HepG2 (cell line): ENCODE measurements at regions not wholly inside any gene's neighbourhood (a gene's known extent, or its start where the extent isn't known, plus 50 kb on each side); places are given as distances from the start of the nearest gene placed in this dataset.

Experiments
- CEBPB ChIP-seq: IDR thresholded peaks from 2 replicates; pipeline ENCODE4 v1.6.1; 2011; ENCODE audit warnings: low read depth, low read length, improper control_type of control experiment, borderline replicate concordance
- CHD2 ChIP-seq: IDR thresholded peaks from 2 replicates; pipeline ENCODE4 v1.6.1; 2011; ENCODE audit warnings: low read depth, low read length, improper control_type of control experiment
- HDAC1 ChIP-seq: sonication (generic); formaldehyde crosslinking; IDR thresholded peaks from 2 replicates; pipeline ENCODE4 v1.5.1; 2020; ENCODE audit warnings: mild to moderate bottlenecking, missing genetic modification reagents
- KAT8 ChIP-seq: IDR thresholded peaks from 2 replicates; pipeline ENCODE4 v1.6.1; 2016; ENCODE audit warnings: missing genetic modification reagents, missing compliant biosample characterization
- POLR2A ChIP-seq, 2 experiments: IDR thresholded peaks; 2 replicates each; pipeline ENCODE4 v1.6.1; 2011; ENCODE audit warnings: low read depth in 2 of 2, low read length in 2 of 2, mild to moderate bottlenecking in 1 of 2, moderate library complexity in 1 of 2; ENCODE audit not compliant: insufficient read depth in 1 of 2
- RFX5 ChIP-seq: IDR thresholded peaks from 2 replicates; pipeline ENCODE4 v1.6.1; 2011; ENCODE audit warnings: low read depth, low read length, improper control_type of control experiment
- TCF12 ChIP-seq, 2 experiments: fragments of 450-650 bp in 1 of 2; sonication (generic) in 1 of 2; formaldehyde crosslinking in 1 of 2; IDR thresholded peaks; 2 replicates each; pipeline versions ENCODE4 v1.6.1 to v1.8.0; 2017 to 2022; ENCODE audit warnings: antibody characterized with exemption in 1 of 2, mild to moderate bottlenecking in 1 of 2, missing genetic modification reagents in 1 of 2, moderate library complexity in 1 of 2
- ZNF232 ChIP-seq: sonication (generic); formaldehyde crosslinking; IDR thresholded peaks from 2 replicates; pipeline ENCODE4 v1.4.0; 2020; ENCODE audit warnings: missing genetic modification reagents, borderline replicate concordance
- ZNF766 ChIP-seq: sonication (generic); formaldehyde crosslinking; IDR thresholded peaks from 2 replicates; pipeline ENCODE4 v1.5.0; 2020; ENCODE audit warnings: missing genetic modification reagents, borderline replicate concordance
- ZSCAN5A ChIP-seq: sonication (generic); formaldehyde crosslinking; IDR thresholded peaks from 2 replicates; pipeline ENCODE4 v1.8.0; 2022; ENCODE audit warnings: mild to moderate bottlenecking, missing genetic modification reagents, borderline replicate concordance
- TF ChIP-seq, protein P1 (sequence below): sonication (generic); formaldehyde crosslinking; IDR thresholded peaks from 2 replicates; pipeline ENCODE4 v1.5.0; 2020; ENCODE audit warnings: mild to moderate bottlenecking, missing genetic modification reagents, moderate library complexity

DNA sequence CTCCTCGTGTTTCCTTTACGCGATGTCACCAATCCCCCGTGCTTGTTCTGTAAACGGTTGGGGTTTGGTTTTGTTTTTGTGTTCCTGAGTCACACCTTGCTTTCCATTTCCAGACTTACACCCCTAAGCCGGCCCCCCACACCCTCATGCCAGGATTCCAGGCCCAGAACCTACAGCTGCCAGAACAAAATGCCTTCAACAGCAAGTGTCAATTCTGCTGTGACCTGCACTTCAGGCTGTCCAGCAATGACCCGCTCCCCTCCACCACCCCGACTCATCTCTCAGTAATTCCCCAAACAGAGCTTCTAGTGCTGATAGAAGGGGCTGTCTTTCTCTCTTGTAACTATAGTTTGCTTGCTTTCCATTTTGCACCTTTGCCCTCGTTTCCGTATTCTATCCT lies 722.1 kb upstream of the CELF2 start:
- no peak for TF ChIP-seq ZSCAN5A
- TF ChIP-seq TCF12 (IDR thresholded peaks at IDR 0.05): no peak
- TF ChIP-seq TCF12 (CRISPR knock-in tag; IDR thresholded peaks at IDR 0.05): no peak
- no peak for TF ChIP-seq KAT8
- no peak for TF ChIP-seq ZNF232
- TF ChIP-seq CHD2: no peak
- no peak for TF ChIP-seq ZNF766 (CRISPR knock-in tag)
- TF ChIP-seq CEBPB: no peak
- TF ChIP-seq, protein P1, sequence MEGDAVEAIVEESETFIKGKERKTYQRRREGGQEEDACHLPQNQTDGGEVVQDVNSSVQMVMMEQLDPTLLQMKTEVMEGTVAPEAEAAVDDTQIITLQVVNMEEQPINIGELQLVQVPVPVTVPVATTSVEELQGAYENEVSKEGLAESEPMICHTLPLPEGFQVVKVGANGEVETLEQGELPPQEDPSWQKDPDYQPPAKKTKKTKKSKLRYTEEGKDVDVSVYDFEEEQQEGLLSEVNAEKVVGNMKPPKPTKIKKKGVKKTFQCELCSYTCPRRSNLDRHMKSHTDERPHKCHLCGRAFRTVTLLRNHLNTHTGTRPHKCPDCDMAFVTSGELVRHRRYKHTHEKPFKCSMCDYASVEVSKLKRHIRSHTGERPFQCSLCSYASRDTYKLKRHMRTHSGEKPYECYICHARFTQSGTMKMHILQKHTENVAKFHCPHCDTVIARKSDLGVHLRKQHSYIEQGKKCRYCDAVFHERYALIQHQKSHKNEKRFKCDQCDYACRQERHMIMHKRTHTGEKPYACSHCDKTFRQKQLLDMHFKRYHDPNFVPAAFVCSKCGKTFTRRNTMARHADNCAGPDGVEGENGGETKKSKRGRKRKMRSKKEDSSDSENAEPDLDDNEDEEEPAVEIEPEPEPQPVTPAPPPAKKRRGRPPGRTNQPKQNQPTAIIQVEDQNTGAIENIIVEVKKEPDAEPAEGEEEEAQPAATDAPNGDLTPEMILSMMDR (CRISPR knock-in tag): no peak
- no peak for TF ChIP-seq POLR2A (IDR thresholded peaks at IDR 0.05; ENCODE audit: insufficient read depth in 1 of 2, low read depth in 2 of 2, low read length in 2 of 2)
- TF ChIP-seq HDAC1 (CRISPR knock-in tag): no peak
- no peak for TF ChIP-seq RFX5
